ENCODE measurements at regions not wholly inside any gene's neighbourhood (a gene's known extent, or its start where the extent isn't known, plus 50 kb on each side); places are given as distances from the start of the nearest gene placed in this dataset.
"Not testable (repeated sequence)": the region's sequence is repeated elsewhere in the genome, so short reads cannot be mapped to it uniquely, and the experiment has no call there.

GRCh38 chr11:38448284-38448683 lies 1850.2 kb upstream of the RAG2 start:
- FAIRE-seq (no peak), DNase-seq (ENCODE audit: insufficient read length) (no peak)
- TF ChIP-seq TAF1 (IDR thresholded peaks at IDR 0.05; ENCODE audit: borderline replicate concordance, low read depth, low read length) (no peak), POLR2AphosphoS5 (IDR thresholded peaks at IDR 0.05; ENCODE audit: low read depth, low read length) (no peak), POLR2A (IDR thresholded peaks at IDR 0.05; ENCODE audit: low read depth, low read length) (no peak)

DNA sequence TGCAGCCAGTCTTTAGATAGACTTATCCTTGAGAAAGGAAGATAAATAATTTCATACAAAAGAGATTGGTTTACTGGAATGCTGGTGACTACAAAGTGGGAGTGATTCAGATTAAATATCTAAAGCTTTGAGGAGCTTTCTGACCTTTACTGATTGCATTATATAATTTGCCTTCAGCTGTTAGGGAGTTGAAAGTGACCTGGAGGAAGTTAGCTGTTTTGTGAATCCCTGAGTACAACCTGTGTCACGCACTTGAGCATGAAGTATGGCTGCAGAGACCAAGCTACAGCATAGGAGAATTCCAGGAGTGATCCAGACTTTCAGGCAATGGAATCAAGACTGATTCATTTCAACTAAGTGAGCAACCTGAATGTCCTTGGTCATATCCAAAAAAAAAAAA lies 1848.3 kb upstream of the RAG2 start:
- DNase-seq (ENCODE audit: insufficient read length) (no peak), FAIRE-seq (no peak)
- TF ChIP-seq POLR2AphosphoS5 (IDR thresholded peaks at IDR 0.05; ENCODE audit: low read depth, low read length): no peak
- no peak for TF ChIP-seq TAF1 (IDR thresholded peaks at IDR 0.05; ENCODE audit: borderline replicate concordance, low read depth, low read length)
- no peak for TF ChIP-seq POLR2A (IDR thresholded peaks at IDR 0.05; ENCODE audit: low read depth, low read length)

- DNase-seq (ENCODE audit: insufficient read length) (no peak), FAIRE-seq (no peak)
- TF ChIP-seq POLR2AphosphoS5 (IDR thresholded peaks at IDR 0.05; ENCODE audit: low read depth, low read length): no peak
- TF ChIP-seq POLR2A (IDR thresholded peaks at IDR 0.05; ENCODE audit: low read depth, low read length): no peak
- TF ChIP-seq TAF1 (IDR thresholded peaks at IDR 0.05; ENCODE audit: borderline replicate concordance, low read depth, low read length): no peak
Observed at GRCh38 chr11:38438091-38438490, 1840.1 kb upstream of the RAG2 start.

- FAIRE-seq: no peak
- TF ChIP-seq POLR2AphosphoS5 (IDR thresholded peaks at IDR 0.05; ENCODE audit: low read depth, low read length): no peak
- TF ChIP-seq TAF1 (IDR thresholded peaks at IDR 0.05; ENCODE audit: borderline replicate concordance, low read depth, low read length): no peak
- no peak for TF ChIP-seq POLR2A (IDR thresholded peaks at IDR 0.05; ENCODE audit: low read depth, low read length)
- DNase-seq (ENCODE audit: insufficient read length): no peak
Observed at GRCh38 chr11:38425578-38425977, 1827.5 kb upstream of the RAG2 start.

GRCh38 chr11:38423042-38423441 lies 1825.0 kb upstream of the RAG2 start:
- TF ChIP-seq TAF1 (IDR thresholded peaks at IDR 0.05; ENCODE audit: borderline replicate concordance, low read depth, low read length) (no peak), POLR2AphosphoS5 (IDR thresholded peaks at IDR 0.05; ENCODE audit: low read depth, low read length) (no peak), POLR2A (IDR thresholded peaks at IDR 0.05; ENCODE audit: low read depth, low read length) (no peak)
- no peak for DNase-seq (ENCODE audit: insufficient read length)
- FAIRE-seq: no peak

GRCh38 chr11:38416141-38416540 lies 1818.1 kb upstream of the RAG2 start:
- FAIRE-seq: no peak
- no peak for TF ChIP-seq POLR2A (IDR thresholded peaks at IDR 0.05; ENCODE audit: low read depth, low read length)
- no peak for TF ChIP-seq POLR2AphosphoS5 (IDR thresholded peaks at IDR 0.05; ENCODE audit: low read depth, low read length)
- no peak for TF ChIP-seq TAF1 (IDR thresholded peaks at IDR 0.05; ENCODE audit: borderline replicate concordance, low read depth, low read length)
- DNase-seq (ENCODE audit: insufficient read length): no peak

DNA sequence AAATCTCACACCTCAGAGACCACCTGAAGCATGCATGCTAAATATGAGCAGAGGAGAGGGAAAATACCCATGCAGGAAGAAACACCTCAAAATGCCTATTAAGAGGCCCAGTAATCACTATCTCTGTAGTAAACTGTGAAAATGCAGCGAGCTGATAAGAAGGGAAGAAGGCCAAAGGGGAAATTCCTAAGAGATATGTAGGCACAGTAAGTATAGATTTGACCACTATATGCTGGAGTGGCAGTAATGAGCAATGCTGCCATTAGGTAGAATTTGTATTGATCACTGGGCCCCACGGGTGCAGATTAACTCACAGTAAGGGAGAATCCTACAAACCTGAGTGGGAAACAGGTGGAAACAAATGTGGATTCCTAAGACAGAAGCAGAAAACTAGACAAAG lies 1813.1 kb upstream of the RAG2 start:
- TF ChIP-seq TAF1 (IDR thresholded peaks at IDR 0.05; ENCODE audit: borderline replicate concordance, low read depth, low read length) (no peak), POLR2A (IDR thresholded peaks at IDR 0.05; ENCODE audit: low read depth, low read length) (no peak), POLR2AphosphoS5 (IDR thresholded peaks at IDR 0.05; ENCODE audit: low read depth, low read length) (no peak)
- FAIRE-seq: no peak
- DNase-seq (ENCODE audit: insufficient read length): no peak

DNA sequence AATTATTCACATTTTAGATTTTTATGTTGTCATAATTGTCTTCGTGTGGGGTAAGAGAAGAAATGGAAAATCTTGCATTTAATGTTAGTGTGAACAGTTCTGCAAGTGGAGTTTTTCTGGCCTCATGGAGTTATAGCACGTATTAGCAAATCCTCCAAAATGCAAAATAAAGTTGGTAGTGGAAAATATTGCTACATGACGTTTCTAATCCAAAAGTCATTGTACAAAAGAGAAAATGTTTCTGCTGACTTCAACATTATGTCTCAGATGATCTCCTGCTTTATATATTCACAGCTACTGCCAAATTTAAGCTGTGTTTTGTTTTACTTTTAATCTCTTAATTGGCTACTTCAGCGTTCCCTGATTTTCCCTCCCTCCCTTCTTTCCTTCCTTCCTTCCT lies 1804.0 kb upstream of the RAG2 start:
- DNase-seq (ENCODE audit: insufficient read length): no peak
- TF ChIP-seq POLR2A (IDR thresholded peaks at IDR 0.05; ENCODE audit: low read depth, low read length) (no peak), POLR2AphosphoS5 (IDR thresholded peaks at IDR 0.05; ENCODE audit: low read depth, low read length) (no peak), TAF1 (IDR thresholded peaks at IDR 0.05; ENCODE audit: borderline replicate concordance, low read depth, low read length) (no peak)
- no peak for FAIRE-seq

DNA sequence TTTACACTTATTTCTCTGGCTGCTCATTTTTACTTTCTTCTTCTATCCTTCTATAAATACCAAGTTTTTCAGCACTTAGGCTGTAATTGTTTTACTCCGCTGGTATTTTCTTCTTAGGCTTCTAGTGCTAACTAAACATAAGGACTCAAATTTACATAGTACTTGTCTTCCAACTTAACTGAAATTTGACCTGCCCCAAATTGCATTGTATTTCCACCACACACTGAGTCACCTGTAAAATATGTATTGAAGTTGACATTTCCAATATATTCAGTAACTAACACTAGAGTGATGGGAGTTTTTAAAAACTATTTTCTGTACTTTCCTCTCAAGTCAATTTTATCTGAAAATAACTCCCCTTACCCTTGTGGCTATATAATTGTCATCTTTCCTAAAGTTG lies 1794.1 kb upstream of the RAG2 start:
- no peak for TF ChIP-seq POLR2A (IDR thresholded peaks at IDR 0.05; ENCODE audit: low read depth, low read length)
- TF ChIP-seq TAF1 (IDR thresholded peaks at IDR 0.05; ENCODE audit: borderline replicate concordance, low read depth, low read length): no peak
- TF ChIP-seq POLR2AphosphoS5 (IDR thresholded peaks at IDR 0.05; ENCODE audit: low read depth, low read length): no peak
- FAIRE-seq (no peak), DNase-seq (ENCODE audit: insufficient read length) (no peak)

DNA sequence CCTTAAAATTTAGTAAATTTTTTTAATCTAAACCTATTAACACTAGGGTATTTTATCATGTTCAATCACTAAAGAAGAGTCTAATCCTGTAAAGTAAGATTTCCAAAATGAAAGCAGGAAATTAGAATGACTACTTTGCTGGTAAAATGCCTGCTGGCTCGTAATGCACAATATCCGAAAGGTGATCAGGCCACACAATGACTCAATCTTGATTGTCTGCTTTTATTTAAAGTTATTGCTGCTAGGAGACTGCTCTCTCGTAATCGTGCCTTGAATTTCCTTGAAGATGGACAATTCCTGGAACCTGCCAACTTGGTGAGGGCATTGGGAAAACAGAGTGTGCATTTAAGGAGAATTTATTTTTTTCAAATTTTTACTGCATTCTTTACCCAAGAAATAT lies 1786.5 kb upstream of the RAG2 start:
- FAIRE-seq (no peak), DNase-seq (ENCODE audit: insufficient read length) (no peak)

GRCh38 chr11:38365274-38365673 lies 1767.2 kb upstream of the RAG2 start:
- FAIRE-seq (no peak), DNase-seq (ENCODE audit: insufficient read length) (no peak)
- TF ChIP-seq TAF1 (IDR thresholded peaks at IDR 0.05; ENCODE audit: borderline replicate concordance, low read depth, low read length) (no peak), POLR2AphosphoS5 (IDR thresholded peaks at IDR 0.05; ENCODE audit: low read depth, low read length) (no peak), POLR2A (IDR thresholded peaks at IDR 0.05; ENCODE audit: low read depth, low read length) (no peak)

More for the DNA sequence above, 1786.5 kb upstream of the RAG2 start:
- TF ChIP-seq TAF1 (IDR thresholded peaks at IDR 0.05; ENCODE audit: borderline replicate concordance, low read depth, low read length) (no peak), POLR2A (IDR thresholded peaks at IDR 0.05; ENCODE audit: low read depth, low read length) (no peak), POLR2AphosphoS5 (IDR thresholded peaks at IDR 0.05; ENCODE audit: low read depth, low read length) (no peak)

- DNase-seq (ENCODE audit: insufficient read length) (no peak), FAIRE-seq (no peak)
- TF ChIP-seq POLR2A (IDR thresholded peaks at IDR 0.05; ENCODE audit: low read depth, low read length): no peak
Observed at GRCh38 chr11:38356255-38356654, 1758.2 kb upstream of the RAG2 start.

DNA sequence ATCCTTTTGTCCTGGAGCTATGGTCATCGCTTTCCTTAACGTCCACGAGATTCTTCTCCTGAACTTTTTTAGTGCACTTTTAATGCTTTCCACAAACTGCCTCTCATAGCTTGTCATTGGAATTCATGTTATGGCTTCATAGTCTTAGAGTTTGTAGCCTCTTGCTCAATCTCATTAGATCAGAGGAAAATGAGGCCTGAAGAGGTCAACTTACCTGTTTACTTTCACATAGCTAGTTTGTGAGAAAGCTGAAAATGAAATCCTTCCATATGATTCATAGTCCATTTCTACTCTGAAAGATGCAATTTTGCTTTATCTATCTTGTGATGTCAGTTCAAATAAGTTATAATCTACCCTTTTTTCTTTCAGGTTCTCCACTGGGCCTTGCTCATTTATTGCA lies 1747.2 kb upstream of the RAG2 start:
- no peak for FAIRE-seq
- no peak for TF ChIP-seq POLR2AphosphoS5 (IDR thresholded peaks at IDR 0.05; ENCODE audit: low read depth, low read length)
- TF ChIP-seq POLR2A (IDR thresholded peaks at IDR 0.05; ENCODE audit: low read depth, low read length): no peak
- no peak for TF ChIP-seq TAF1 (IDR thresholded peaks at IDR 0.05; ENCODE audit: borderline replicate concordance, low read depth, low read length)
- DNase-seq (ENCODE audit: insufficient read length): no peak

DNA sequence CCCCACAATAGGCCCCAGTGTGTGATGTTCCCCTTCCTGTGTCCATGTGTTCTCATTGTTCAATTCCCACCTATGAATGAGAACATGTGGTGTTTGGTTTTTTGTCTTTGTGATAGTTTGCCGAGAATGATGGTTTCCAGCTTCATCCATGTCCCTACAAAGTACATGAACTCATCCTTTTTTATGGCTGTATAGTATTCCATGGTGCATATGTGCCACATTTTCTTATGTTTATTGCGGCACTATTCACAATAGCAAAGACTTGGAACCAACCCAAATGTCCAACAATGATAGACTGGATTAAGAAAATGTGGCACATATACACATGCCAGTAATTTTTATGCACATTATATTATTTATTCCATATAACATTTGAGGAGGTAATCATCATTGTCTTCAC lies 1743.6 kb upstream of the RAG2 start:
- not testable (repeated sequence) for FAIRE-seq; DNase-seq (ENCODE audit: insufficient read length)
